ENCODE measurements at regions not wholly inside any gene's neighbourhood (a gene's known extent, or its start where the extent isn't known, plus 50 kb on each side); places are given as distances from the start of the nearest gene placed in this dataset.

DNA sequence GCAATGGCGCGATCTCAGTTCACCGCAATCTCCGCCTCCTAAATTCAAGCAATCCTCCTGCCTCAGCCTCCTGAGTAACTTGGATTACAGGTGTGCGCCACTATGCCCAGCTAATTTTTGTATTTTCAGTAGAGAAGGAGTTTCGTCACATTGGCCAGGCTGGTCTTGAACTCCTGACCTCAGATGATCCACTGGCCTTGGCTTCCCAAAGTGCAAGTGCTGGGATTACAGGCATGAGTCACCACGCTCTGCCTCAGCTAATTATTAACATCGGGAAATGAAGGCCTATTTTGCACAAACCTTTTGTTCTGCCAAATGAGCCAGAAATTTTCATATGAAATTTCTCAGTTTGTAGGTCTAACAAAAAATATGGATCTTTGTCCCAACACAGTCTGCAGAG, 106.7 kb upstream of the ODAD2 start:
- WGBS, 2 donors (ENCODE audit: extremely low coverage in 2 of 2, insufficient read length in 2 of 2, insufficient replicate concordance in 1 of 2), result no CpG with 5 or more reads among the region's 8 CpGs

DNA sequence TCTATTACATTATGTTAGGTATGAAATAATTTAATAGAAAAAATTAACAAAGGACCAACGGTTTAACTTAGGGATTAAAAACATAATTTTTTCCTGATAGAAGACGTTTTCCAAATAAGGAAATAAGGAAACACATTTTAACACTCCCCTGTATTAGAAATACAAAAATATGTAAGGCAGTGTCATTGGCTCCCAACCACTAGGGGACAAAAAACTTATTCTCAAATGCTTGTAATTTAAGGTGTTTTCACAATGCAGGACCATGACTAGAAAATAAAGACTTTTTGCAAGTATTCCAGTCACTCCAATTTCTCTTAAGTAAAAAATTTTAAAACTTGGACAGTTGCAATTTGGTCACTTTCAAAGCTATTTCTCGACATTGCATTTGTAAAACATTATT, 98.8 kb upstream of the ODAD2 start:
- Histone ChIP-seq H3K23ac (ENCODE audit: low read depth, low read length, poor library complexity) (no peak overlapping the region), H3K36me3 (replicated peaks in 1 of 2; ENCODE audit: control insufficient read depth in 2 of 2, insufficient read depth in 2 of 2, low read length in 2 of 2) (no peaks in the 10 kb centered on the region), H2BK15ac (ENCODE audit: low read length) (no peak overlapping the region), H2AK5ac (ENCODE audit: low read depth, low read length) (no peak overlapping the region), H3K4me1 (ENCODE audit: control insufficient read depth in 2 of 2, insufficient read depth in 1 of 2, low read depth in 1 of 2, low read length in 2 of 2) (no peaks in the 10 kb centered on the region), H3K18ac (ENCODE audit: low read length) (no peak overlapping the region), H3K4ac (ENCODE audit: low read length) (no peak overlapping the region), H3K4me2 (ENCODE audit: insufficient read depth, low read length, poor library complexity, severe bottlenecking) (no peak overlapping the region), H3K14ac (ENCODE audit: low read length) (no peak overlapping the region), H3K27ac (replicated peaks; ENCODE audit: low read length) (no peak overlapping the region), H3K27me3 (ENCODE audit: control insufficient read depth in 3 of 3, insufficient read depth in 3 of 3, low read depth in 1 of 3, low read length in 3 of 3) (no peaks in the 10 kb centered on the region), H2BK12ac (ENCODE audit: low read length) (no peak overlapping the region), H4K91ac (ENCODE audit: low read depth, low read length, poor library complexity) (no peak overlapping the region), H3K4me3 (ENCODE audit: low read length in 2 of 2) (no peak overlapping the region), H2BK120ac (ENCODE audit: low read depth, low read length) (no peak overlapping the region), H2AFZ (ENCODE audit: low read length) (no peak overlapping the region), H3K9me3 (replicated peaks in 1 of 2; ENCODE audit: control insufficient read depth in 2 of 2, insufficient read depth in 1 of 2, low read depth in 1 of 2, low read length in 2 of 2) (no peaks in the 10 kb centered on the region), H2BK5ac (ENCODE audit: low read length) (no peak overlapping the region), H3K79me1 (ENCODE audit: low read depth, low read length) (no peaks in the 10 kb centered on the region), H4K8ac (ENCODE audit: low read depth, low read length) (no peak overlapping the region), H3K9ac (ENCODE audit: low read depth, low read length, poor library complexity) (no peak overlapping the region)
- no CpG with 5 or more reads among the region's 3 CpGs for WGBS, 2 donors (ENCODE audit: extremely low coverage in 2 of 2, insufficient read length in 2 of 2, insufficient replicate concordance in 1 of 2)
- DNase-seq (ENCODE audit: low spot score), result no peak

More for the DNA sequence above, 106.7 kb upstream of the ODAD2 start:
- Histone ChIP-seq H2BK15ac (ENCODE audit: low read length) (no peak overlapping the region), H3K9ac (ENCODE audit: low read depth, low read length, poor library complexity) (no peak overlapping the region), H3K4me1 (ENCODE audit: control insufficient read depth in 2 of 2, insufficient read depth in 1 of 2, low read depth in 1 of 2, low read length in 2 of 2) (no peaks in the 10 kb centered on the region), H3K18ac (ENCODE audit: low read length) (no peak overlapping the region), H3K27me3 (ENCODE audit: control insufficient read depth in 3 of 3, insufficient read depth in 3 of 3, low read depth in 1 of 3, low read length in 3 of 3) (no peaks in the 10 kb centered on the region), H2AFZ (ENCODE audit: low read length) (no peak overlapping the region), H3K14ac (ENCODE audit: low read length) (no peak overlapping the region), H3K4me2 (ENCODE audit: insufficient read depth, low read length, poor library complexity, severe bottlenecking) (no peak overlapping the region), H3K9me3 (replicated peaks in 1 of 2; ENCODE audit: control insufficient read depth in 2 of 2, insufficient read depth in 1 of 2, low read depth in 1 of 2, low read length in 2 of 2) (no peaks in the 10 kb centered on the region), H2BK12ac (ENCODE audit: low read length) (no peak overlapping the region), H3K79me1 (ENCODE audit: low read depth, low read length) (peaks cover 1% of the 10 kb centered on the region), H3K4ac (ENCODE audit: low read length) (no peak overlapping the region), H4K8ac (ENCODE audit: low read depth, low read length) (no peak overlapping the region), H2BK5ac (ENCODE audit: low read length) (no peak overlapping the region), H2AK5ac (ENCODE audit: low read depth, low read length) (no peak overlapping the region), H4K91ac (ENCODE audit: low read depth, low read length, poor library complexity) (no peak overlapping the region), H3K36me3 (replicated peaks in 1 of 2; ENCODE audit: control insufficient read depth in 2 of 2, insufficient read depth in 2 of 2, low read length in 2 of 2) (peaks cover 0 to 2% of the 10 kb centered on the region in 2 donors), H3K23ac (ENCODE audit: low read depth, low read length, poor library complexity) (no peak overlapping the region), H3K4me3 (ENCODE audit: low read length in 2 of 2) (no peak overlapping the region), H3K27ac (replicated peaks; ENCODE audit: low read length) (no peak overlapping the region), H2BK120ac (ENCODE audit: low read depth, low read length) (no peak overlapping the region)
- DNase-seq (ENCODE audit: low spot score), result no peak

DNA sequence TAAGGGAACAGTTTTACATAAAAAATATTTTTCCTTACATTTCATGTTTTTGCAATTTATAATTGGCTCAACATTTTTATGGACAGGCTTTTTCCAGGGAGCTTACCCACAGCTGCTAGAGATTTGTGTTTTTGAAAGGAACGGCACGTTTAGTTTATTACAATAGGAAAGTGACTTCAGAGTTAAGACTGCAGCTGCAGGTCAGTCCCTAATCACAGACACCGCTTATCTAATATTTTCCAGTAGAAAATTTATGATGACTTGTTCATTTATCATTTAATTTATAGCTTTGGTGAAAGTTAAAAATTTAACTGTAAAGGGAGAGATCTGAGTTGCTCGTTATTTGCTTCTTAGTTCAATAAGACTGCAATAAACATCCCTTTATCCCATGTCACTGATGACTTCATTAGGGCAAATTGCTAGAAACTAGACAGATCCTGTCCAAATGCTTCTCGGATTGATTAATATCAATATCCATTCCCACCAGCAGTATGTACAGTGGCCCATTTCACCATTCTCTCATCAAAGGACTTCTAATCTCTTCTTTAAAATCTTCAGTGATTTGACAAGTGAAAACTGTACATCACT, 97.0 kb upstream of the ODAD2 start:
- no CpG with 5 or more reads among the region's 5 CpGs for WGBS, 2 donors (ENCODE audit: extremely low coverage in 2 of 2, insufficient read length in 2 of 2, insufficient replicate concordance in 1 of 2)
- H3K27ac ChIP-seq (replicated peaks; ENCODE audit: low read length), result no peak overlapping the region
- H2BK15ac ChIP-seq (ENCODE audit: low read length), result no peak overlapping the region
- H3K4me3 ChIP-seq (ENCODE audit: low read length in 2 of 2), result no peak overlapping the region
- H4K8ac ChIP-seq (ENCODE audit: low read depth, low read length), result no peak overlapping the region
- no peak overlapping the region for H3K23ac ChIP-seq (ENCODE audit: low read depth, low read length, poor library complexity)
- H2BK5ac ChIP-seq (ENCODE audit: low read length), result no peak overlapping the region
- H3K9ac ChIP-seq (ENCODE audit: low read depth, low read length, poor library complexity), result no peak overlapping the region
- no peak overlapping the region for H3K14ac ChIP-seq (ENCODE audit: low read length)
- DNase-seq (ENCODE audit: low spot score), result no peak
- no peak overlapping the region for H4K91ac ChIP-seq (ENCODE audit: low read depth, low read length, poor library complexity)
- no peak overlapping the region for H2BK120ac ChIP-seq (ENCODE audit: low read depth, low read length)
- H2AFZ ChIP-seq (ENCODE audit: low read length), result no peak overlapping the region
- H2AK5ac ChIP-seq (ENCODE audit: low read depth, low read length), result no peak overlapping the region
- no peaks in the 10 kb centered on the region for H3K27me3 ChIP-seq (ENCODE audit: control insufficient read depth in 3 of 3, insufficient read depth in 3 of 3, low read depth in 1 of 3, low read length in 3 of 3)
- H3K18ac ChIP-seq (ENCODE audit: low read length), result no peak overlapping the region
- no peaks in the 10 kb centered on the region for H3K79me1 ChIP-seq (ENCODE audit: low read depth, low read length)
- H3K4me1 ChIP-seq (ENCODE audit: control insufficient read depth in 2 of 2, insufficient read depth in 1 of 2, low read depth in 1 of 2, low read length in 2 of 2), result no peaks in the 10 kb centered on the region
- no peaks in the 10 kb centered on the region for H3K36me3 ChIP-seq (replicated peaks in 1 of 2; ENCODE audit: control insufficient read depth in 2 of 2, insufficient read depth in 2 of 2, low read length in 2 of 2)
- no peak overlapping the region for H2BK12ac ChIP-seq (ENCODE audit: low read length)
- no peak overlapping the region for H3K4ac ChIP-seq (ENCODE audit: low read length)
- no peaks in the 10 kb centered on the region for H3K9me3 ChIP-seq (replicated peaks in 1 of 2; ENCODE audit: control insufficient read depth in 2 of 2, insufficient read depth in 1 of 2, low read depth in 1 of 2, low read length in 2 of 2)
- no peak overlapping the region for H3K4me2 ChIP-seq (ENCODE audit: insufficient read depth, low read length, poor library complexity, severe bottlenecking)

DNA sequence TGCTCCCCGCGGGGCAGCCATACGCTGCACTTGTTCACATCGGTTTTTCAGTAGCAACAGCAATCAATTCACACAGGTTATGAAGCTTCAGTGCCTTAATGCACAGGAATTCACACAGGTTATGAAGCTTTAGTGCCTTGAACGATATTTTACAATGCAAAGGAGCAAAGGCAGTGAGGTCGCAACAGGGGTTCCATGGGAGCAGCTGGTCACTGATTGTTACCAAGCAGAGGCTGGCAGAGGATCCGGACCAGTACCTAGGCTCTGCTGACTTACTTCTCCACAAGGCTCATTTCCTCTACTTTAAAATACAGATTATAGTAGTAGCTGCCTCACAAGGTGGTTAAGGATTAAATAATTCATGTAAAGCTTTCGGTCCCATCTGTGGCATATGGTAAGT, 95.2 kb upstream of the ODAD2 start:
- H3K4me3 ChIP-seq (ENCODE audit: low read length in 2 of 2), result no peak overlapping the region
- H4K91ac ChIP-seq (ENCODE audit: low read depth, low read length, poor library complexity), result no peak overlapping the region
- no peak overlapping the region for H3K4me2 ChIP-seq (ENCODE audit: insufficient read depth, low read length, poor library complexity, severe bottlenecking)
- H3K9me3 ChIP-seq (replicated peaks in 1 of 2; ENCODE audit: control insufficient read depth in 2 of 2, insufficient read depth in 1 of 2, low read depth in 1 of 2, low read length in 2 of 2), result no peaks in the 10 kb centered on the region
- H3K4ac ChIP-seq (ENCODE audit: low read length), result no peak overlapping the region
- DNase-seq (ENCODE audit: low spot score), result no peak
- H3K27ac ChIP-seq (replicated peaks; ENCODE audit: low read length), result no peak overlapping the region
- WGBS, 2 donors (ENCODE audit: extremely low coverage in 2 of 2, insufficient read length in 2 of 2, insufficient replicate concordance in 1 of 2), result no CpG with 5 or more reads among the region's 8 CpGs
- no peak overlapping the region for H3K23ac ChIP-seq (ENCODE audit: low read depth, low read length, poor library complexity)
- H3K18ac ChIP-seq (ENCODE audit: low read length), result no peak overlapping the region
- no peak overlapping the region for H3K9ac ChIP-seq (ENCODE audit: low read depth, low read length, poor library complexity)
- H2AK5ac ChIP-seq (ENCODE audit: low read depth, low read length), result no peak overlapping the region
- H2BK15ac ChIP-seq (ENCODE audit: low read length), result no peak overlapping the region
- H2BK120ac ChIP-seq (ENCODE audit: low read depth, low read length), result no peak overlapping the region
- no peaks in the 10 kb centered on the region for H3K27me3 ChIP-seq (ENCODE audit: control insufficient read depth in 3 of 3, insufficient read depth in 3 of 3, low read depth in 1 of 3, low read length in 3 of 3)
- H3K79me1 ChIP-seq (ENCODE audit: low read depth, low read length), result no peaks in the 10 kb centered on the region
- H2AFZ ChIP-seq (ENCODE audit: low read length), result no peak overlapping the region
- H4K8ac ChIP-seq (ENCODE audit: low read depth, low read length), result no peak overlapping the region
- no peak overlapping the region for H2BK5ac ChIP-seq (ENCODE audit: low read length)
- H3K4me1 ChIP-seq (ENCODE audit: control insufficient read depth in 2 of 2, insufficient read depth in 1 of 2, low read depth in 1 of 2, low read length in 2 of 2), result no peaks in the 10 kb centered on the region
- H2BK12ac ChIP-seq (ENCODE audit: low read length), result no peak overlapping the region
- no peak overlapping the region for H3K14ac ChIP-seq (ENCODE audit: low read length)
- H3K36me3 ChIP-seq (replicated peaks in 1 of 2; ENCODE audit: control insufficient read depth in 2 of 2, insufficient read depth in 2 of 2, low read length in 2 of 2), result no peaks in the 10 kb centered on the region
